GM12872 (cell line): ENCODE measurements at regions not wholly inside any gene's neighbourhood (a gene's known extent, or its start where the extent isn't known, plus 50 kb on each side); places are given as distances from the start of the nearest gene placed in this dataset.

ENCODE experiments used
- TF ChIP-seq, protein P1 (sequence below): IDR thresholded peaks from 3 replicates; pipeline ENCODE4 v1.5.1; 2011; ENCODE audit warnings: low read depth, mild to moderate bottlenecking, low read length, moderate library complexity; ENCODE audit not compliant: insufficient read depth

DNA sequence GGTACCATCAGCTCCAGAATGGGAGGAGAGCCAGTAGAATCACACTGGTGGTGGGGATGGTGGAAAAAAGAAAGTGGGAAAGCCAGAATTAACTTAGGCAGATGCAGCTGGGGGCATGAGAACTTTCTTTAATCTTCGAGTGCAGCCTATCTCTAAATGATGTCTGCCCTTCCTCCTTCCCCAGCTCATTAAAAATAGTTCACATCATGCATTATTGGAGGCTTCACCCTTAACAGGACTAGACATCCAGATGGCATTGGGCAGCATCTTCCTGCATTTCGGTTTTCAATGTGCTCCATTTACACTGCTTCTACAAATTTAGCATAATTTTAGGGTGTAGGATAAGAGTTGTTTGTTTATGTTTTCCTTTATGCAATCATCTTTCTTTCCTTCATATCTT, 272.8 kb downstream of the COG6 start:
- TF ChIP-seq, protein P1, sequence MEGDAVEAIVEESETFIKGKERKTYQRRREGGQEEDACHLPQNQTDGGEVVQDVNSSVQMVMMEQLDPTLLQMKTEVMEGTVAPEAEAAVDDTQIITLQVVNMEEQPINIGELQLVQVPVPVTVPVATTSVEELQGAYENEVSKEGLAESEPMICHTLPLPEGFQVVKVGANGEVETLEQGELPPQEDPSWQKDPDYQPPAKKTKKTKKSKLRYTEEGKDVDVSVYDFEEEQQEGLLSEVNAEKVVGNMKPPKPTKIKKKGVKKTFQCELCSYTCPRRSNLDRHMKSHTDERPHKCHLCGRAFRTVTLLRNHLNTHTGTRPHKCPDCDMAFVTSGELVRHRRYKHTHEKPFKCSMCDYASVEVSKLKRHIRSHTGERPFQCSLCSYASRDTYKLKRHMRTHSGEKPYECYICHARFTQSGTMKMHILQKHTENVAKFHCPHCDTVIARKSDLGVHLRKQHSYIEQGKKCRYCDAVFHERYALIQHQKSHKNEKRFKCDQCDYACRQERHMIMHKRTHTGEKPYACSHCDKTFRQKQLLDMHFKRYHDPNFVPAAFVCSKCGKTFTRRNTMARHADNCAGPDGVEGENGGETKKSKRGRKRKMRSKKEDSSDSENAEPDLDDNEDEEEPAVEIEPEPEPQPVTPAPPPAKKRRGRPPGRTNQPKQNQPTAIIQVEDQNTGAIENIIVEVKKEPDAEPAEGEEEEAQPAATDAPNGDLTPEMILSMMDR: no peak

- TF ChIP-seq, protein P1: no peak
These were observed 274.1 kb downstream of the COG6 start for GRCh38 chr13:39929583-39929982.

DNA sequence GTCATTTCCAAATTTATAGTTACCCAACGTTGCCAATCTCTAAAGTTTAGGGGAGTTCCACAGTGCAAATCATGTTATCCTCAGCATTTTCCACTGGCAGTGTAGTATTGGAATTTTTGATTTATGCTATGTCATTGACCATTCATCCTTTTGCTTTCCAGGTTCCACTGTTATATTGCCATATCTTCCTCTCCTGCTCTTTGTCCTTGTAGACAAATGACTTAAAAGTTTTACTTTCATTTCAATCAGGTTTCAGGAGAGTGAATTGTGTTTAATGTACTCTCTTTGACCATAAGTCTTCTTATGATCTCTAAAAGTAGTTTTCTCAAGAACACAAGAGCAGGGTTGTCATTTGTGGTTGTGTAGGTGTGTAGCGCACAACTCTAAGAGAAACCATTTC, 274.6 kb downstream of the COG6 start:
- TF ChIP-seq, protein P1: no peak

DNA sequence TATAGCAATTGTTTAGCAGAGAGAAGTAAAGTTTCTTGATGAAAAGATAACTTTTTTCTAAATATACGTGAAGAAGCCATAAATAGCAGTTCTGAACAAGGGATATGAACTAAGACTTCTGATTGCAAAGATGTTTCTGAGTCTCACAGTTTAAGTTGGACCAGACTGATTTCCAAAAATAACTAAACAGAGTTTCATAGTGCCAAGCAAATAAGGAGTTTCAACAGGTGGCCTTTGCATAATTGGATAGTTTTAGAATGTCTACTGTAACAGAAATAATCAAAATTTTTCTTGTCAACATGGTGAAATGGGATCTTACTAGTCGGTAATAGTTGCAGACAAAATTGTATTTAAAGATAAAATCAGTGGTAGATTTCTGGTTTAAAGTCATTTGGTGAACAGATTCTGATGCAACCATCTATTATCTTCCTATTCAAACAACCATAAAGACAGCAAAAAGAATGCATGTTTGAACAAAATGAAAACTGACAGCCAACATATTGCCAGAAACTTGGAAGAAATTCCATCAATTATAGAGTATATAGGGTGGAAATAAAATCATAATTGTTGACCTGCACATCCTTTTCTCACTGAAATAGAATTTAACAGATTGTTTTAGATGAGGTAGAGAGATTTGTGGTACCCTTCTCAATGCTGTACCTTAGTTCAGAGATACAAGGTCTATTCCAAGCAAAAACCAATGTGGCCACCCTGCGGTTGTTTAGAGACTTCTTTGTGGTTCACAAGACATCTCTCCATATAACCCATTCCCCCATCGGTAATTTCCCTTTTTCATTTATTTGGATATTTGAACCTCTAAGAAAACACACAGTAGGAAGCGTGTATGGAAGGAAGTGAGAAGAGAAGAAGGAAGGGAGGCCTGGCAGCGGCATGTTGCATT, 275.3 kb downstream of the COG6 start:
- TF ChIP-seq, protein P1: no peak

DNA sequence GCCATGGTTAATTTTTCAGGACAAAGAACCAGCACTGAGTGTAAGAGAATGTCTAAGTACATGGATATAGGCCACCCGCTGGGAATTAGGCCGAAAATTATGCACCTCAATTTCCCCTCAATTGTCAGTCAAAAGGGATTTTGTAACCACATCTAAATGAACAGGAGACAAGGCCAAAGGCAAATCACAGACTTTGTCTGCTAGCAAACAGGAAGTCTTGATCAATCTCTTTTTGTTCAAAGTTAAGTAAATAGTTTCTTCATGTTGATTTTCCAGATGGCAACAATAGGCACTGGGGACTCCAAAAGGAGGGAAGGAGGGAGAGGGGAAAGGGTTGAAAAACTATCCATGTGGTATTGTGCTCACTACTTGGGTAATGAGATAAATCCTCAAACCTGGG, 276.0 kb downstream of the COG6 start:
- TF ChIP-seq, protein P1: no peak

DNA sequence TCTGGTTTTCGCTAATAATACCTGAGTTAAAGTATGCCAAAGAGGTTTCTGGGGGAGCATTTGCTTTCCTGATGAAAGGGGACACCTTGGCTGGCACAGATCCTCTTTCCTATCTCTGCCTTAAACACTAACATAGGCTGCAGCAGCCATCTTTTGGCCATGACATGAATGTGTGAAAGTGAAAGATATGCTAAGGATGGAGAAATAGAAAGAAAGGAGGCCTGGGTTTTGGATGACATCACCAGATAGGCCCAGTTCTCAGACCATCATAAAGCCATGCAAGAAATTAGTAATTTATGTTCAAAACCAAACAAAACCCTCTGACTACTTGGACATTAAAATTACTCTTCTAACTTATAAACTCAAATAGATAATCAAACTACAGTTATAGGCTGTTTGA, 279.7 kb downstream of the COG6 start:
- TF ChIP-seq, protein P1: no peak

GRCh38 chr13:39938596-39938995, 283.1 kb downstream of the COG6 start:
- TF ChIP-seq, protein P1: no peak
